ENCODE measurements at regions not wholly inside any gene's neighbourhood (a gene's known extent, or its start where the extent isn't known, plus 50 kb on each side); places are given as distances from the start of the nearest gene placed in this dataset.

DNA sequence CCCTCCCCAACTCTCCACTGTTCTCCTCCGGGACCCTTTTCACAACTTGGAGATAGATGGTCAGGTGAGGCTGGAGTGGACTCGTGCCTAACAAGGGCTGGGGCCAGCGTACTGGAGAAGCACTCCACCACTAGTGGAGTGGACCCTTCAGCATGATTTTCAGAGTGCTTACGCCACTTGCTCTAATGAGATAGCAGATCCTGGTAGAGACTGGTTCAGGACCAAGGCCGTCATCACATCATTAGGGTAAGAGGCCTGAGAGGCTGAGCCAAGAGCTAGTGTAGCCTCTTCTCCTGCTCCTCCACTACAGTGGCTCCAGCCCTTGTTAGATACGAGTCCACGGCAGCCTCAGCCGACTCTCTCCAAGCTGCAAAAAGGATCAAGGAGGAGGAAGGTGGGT lies 66.9 kb upstream of the NTRK3 start:
- TF ChIP-seq, protein P1, sequence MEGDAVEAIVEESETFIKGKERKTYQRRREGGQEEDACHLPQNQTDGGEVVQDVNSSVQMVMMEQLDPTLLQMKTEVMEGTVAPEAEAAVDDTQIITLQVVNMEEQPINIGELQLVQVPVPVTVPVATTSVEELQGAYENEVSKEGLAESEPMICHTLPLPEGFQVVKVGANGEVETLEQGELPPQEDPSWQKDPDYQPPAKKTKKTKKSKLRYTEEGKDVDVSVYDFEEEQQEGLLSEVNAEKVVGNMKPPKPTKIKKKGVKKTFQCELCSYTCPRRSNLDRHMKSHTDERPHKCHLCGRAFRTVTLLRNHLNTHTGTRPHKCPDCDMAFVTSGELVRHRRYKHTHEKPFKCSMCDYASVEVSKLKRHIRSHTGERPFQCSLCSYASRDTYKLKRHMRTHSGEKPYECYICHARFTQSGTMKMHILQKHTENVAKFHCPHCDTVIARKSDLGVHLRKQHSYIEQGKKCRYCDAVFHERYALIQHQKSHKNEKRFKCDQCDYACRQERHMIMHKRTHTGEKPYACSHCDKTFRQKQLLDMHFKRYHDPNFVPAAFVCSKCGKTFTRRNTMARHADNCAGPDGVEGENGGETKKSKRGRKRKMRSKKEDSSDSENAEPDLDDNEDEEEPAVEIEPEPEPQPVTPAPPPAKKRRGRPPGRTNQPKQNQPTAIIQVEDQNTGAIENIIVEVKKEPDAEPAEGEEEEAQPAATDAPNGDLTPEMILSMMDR (IDR thresholded peaks at IDR 0.05) = no peak
- TF ChIP-seq POLR2A (IDR thresholded peaks at IDR 0.05) = no peak
